IPS-18c (cell line): ENCODE measurements at regions not wholly inside any gene's neighbourhood (a gene's known extent, or its start where the extent isn't known, plus 50 kb on each side); places are given as distances from the start of the nearest gene placed in this dataset.
"Not testable (repeated sequence)": the region's sequence is repeated elsewhere in the genome, so short reads cannot be mapped to it uniquely, and the experiment has no call there.

Experiments used
- H3K4me3 ChIP-seq: 2 replicates; pipeline ENCODE4 v1.7.0; 2013; ENCODE audit warnings: low read depth, mild to moderate bottlenecking, low read length, moderate library complexity; ENCODE audit not compliant: insufficient read depth
- H3K9me3 ChIP-seq: one replicate; pipeline ENCODE4 v1.6.1; 2013; ENCODE audit warnings: mild to moderate bottlenecking, low read length, moderate library complexity; ENCODE audit not compliant: control insufficient read depth, insufficient read depth

GRCh38 chr5:135093483-135093882, 59.5 kb upstream of the PITX1 start:
- H3K4me3 ChIP-seq, H3K9me3 ChIP-seq: not testable (repeated sequence)

- H3K4me3 ChIP-seq, result no peak overlapping the region
- no peaks in the 10 kb centered on the region for H3K9me3 ChIP-seq
Measured at GRCh38 chr5:135092476-135092875, 58.4 kb upstream of the PITX1 start.

DNA sequence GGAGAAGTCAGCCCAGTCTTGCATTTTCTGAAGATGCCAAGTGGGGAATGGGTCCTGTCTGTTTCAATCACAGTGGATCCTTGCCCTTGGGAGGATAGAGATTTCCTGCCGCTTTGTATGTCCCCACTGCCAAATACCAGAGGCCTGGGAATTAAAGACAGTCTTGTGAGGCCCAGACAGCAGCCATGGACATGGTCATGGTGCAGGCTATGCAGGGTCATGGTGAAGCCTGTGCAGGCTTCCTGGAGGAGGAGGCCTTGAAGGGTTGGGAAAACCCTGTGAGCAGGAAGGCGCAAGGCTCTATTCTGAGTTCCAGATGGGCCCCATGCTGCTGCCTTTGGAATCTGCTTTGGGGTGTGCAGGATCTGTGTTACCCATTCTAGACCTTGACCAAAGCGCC, 57.3 kb upstream of the PITX1 start:
- H3K9me3 ChIP-seq, result no peaks in the 10 kb centered on the region

DNA sequence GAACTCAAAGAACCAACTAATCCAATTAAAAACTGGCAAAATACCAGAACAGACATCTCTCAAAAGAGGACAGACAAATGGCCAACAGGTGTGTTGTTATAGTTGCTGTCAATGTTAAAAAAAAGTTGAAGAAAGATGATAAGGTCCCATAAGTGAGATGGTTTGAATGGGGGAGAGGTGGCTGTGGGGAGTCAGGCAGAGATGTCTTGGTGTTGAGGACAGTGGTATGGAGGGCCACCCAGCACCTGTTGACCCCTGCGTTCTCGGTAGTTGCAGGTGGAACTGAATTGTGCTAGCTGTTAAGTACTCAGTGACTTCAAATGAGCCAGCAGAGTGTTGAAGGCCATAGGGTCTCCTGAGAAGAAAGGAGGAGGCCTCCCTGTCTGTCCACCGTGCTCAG, 55.9 kb upstream of the PITX1 start:
- no peak overlapping the region for H3K4me3 ChIP-seq

More for the DNA sequence above, 57.3 kb upstream of the PITX1 start:
- no peak overlapping the region for H3K4me3 ChIP-seq

DNA sequence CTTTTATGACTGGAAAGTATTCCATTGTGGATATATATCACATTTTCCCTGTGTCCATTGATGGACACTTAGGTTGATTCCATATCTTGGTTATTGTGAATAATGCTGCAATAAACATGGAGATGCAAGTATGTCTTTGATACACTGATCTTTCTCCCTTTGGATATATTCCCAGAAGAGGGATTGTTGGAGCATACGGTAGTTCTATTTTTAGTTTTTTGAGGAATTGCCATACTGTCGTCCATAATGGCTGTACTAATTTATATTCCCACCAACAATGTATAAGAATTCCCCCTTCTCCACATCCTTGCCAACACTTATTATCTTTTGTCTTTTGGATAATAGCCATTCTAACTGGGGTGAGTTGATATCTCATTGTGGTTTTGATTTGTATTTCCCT, 54.9 kb upstream of the PITX1 start:
- Histone ChIP-seq H3K4me3 (no peak overlapping the region), H3K9me3 (no peaks in the 10 kb centered on the region)

More for the DNA sequence above, 55.9 kb upstream of the PITX1 start:
- H3K9me3 ChIP-seq, result no peaks in the 10 kb centered on the region

GRCh38 chr5:135087950-135088349, 53.9 kb upstream of the PITX1 start:
- H3K4me3 ChIP-seq, result no peak overlapping the region

GRCh38 chr5:135085936-135086725, 52.1 kb upstream of the PITX1 start:
- Histone ChIP-seq H3K4me3 (no peak overlapping the region), H3K9me3 (peaks cover 5% of the 10 kb centered on the region)

More at GRCh38 chr5:135087950-135088349, 53.9 kb upstream of the PITX1 start:
- peaks cover 5% of the 10 kb centered on the region for H3K9me3 ChIP-seq

GRCh38 chr5:135085133-135085935, 51.3 kb upstream of the PITX1 start:
- no peak overlapping the region for H3K4me3 ChIP-seq
- peaks cover 5% of the 10 kb centered on the region for H3K9me3 ChIP-seq
